ENCODE measurements at regions not wholly inside any gene's neighbourhood (a gene's known extent, or its start where the extent isn't known, plus 50 kb on each side); places are given as distances from the start of the nearest gene placed in this dataset.
"Not testable (repeated sequence)": the region's sequence is repeated elsewhere in the genome, so short reads cannot be mapped to it uniquely, and the experiment has no call there.

DNA sequence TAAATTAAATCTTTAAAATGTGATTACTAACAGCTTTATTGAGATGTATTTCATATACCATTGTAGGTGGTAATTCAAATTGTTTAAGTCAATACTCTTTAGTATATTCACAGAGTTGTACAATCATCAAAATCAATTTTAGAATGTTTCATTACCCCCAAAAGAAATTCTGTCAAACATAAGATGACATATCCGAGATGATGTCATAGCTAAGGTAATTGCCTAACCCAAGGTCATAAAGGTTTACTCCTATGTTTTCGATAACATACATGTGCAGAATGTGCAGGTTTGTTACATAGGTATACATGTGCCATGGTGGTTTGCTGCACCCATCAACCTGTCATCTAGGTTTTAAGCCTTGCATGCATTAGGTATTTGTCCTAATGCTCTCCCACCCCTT lies 1392.0 kb upstream of the GOT2 start:
- not testable (repeated sequence) for TF ChIP-seq CTCF (conservative IDR thresholded peaks at IDR 0.05); ZFX (IDR thresholded peaks at IDR 0.05)
